AG08396 (cell line): ENCODE measurements at regions not wholly inside any gene's neighbourhood (a gene's known extent, or its start where the extent isn't known, plus 50 kb on each side); places are given as distances from the start of the nearest gene placed in this dataset.

Experiments
- DNase-seq: peaks from one replicate; pipeline ENCODE4 v3.0.0; 2012; ENCODE audit warnings: low spot score, mixed read lengths

DNA sequence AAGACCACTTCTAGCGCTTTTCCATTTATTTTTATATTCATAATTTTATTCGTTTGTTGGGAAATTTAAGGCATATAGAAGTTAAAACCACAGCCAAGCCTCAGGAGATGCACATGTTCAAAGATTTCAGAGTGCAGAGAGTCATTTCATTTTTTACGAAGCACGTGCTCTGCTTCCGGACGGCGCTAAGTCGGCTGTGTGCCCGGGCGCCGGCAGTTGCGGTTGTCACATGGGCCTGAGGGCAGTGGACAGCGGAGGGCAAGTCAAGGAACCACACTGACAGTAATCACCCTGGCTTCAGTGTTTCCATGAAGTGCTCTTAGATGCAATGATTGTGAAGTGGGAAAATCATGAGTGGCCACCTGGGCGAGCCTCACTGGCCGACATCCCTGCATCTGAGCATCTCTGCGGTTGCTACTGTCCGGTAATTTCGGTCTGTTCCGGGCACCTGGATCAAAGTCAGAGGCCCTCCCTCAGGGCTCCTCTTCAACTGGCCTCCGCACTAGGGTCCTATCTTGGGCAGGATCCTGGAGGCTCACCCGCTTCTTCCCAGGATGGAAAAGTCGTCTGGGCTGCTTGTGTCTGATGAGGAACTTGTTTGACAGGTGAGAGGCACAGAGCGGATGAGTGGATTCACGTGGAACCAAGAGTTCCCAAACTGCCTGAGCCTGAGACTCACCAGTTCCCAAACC lies 90.8 kb downstream of the DACT2 start:
- DNase-seq, result no peak

DNA sequence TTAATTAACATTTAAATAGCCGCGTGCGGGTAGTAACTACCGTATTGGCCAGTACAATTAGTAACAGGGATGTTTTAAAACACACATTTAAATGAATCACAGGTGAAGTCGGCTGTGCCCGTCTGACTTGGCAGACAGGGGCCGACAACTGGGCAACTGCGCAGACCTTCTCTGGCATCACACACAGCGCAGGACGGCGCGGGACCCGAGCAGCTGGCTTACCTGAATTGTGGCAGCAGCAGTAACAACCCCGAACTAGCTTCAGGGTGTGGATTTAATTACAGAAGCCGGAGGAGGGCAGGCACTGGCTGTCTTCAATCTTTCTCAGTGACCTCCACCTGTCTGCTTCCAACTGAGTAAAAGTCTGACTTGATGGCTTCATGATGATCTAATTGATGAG lies 91.7 kb downstream of the DACT2 start:
- DNase-seq, result no peak

DNA sequence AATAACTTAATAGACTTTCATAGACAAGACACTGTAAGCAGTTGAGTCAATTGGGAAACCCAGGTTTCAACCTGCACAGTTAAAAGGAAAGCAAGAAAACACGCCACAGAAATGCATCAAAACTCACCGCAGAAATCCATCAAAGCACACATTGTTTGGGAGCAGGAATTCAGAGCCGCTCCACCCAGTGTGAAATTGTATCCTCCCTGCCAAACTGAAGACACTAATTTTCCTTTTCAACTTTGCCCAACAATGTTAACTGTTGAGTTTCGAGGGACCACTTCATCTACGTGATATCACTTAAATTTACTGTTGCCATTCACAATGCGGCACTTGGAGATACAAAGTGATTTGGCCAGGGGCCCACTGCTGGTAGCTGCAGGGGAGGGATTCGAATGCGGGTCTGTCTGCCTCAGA lies 92.7 kb downstream of the DACT2 start:
- no peak for DNase-seq

DNA sequence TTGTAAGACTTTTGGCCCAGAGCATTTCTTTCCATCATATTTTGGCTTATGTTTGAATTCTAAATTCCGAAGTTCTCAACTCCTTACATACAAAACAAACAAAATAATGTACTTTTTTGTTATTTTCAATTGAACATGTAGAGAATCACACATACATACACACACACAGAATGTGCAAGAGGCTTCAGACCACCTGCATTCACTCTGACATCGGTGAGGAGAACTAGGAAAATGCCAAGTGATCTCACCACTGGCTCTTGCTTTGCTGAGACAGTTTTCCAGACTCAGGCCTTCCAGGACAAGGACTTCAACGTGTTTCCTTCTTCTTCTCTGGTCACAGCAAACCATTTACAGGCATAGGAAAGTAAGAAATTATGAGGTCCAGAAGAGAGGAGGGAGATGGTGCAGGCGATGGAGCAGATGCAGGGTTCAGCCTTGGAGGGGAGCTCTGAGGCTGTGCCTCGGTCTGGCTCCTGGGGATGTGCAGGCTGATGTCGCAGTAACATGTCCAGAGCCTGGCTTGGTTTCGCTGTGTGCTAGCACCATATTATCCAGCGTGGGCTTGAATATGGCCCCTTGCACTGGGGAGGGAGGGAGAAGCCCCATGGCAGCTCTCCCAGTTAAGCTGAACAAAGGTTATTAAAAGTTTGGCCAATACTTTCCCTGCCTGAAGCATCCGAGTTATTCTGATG lies 93.4 kb downstream of the DACT2 start:
- DNase-seq, result no peak

DNA sequence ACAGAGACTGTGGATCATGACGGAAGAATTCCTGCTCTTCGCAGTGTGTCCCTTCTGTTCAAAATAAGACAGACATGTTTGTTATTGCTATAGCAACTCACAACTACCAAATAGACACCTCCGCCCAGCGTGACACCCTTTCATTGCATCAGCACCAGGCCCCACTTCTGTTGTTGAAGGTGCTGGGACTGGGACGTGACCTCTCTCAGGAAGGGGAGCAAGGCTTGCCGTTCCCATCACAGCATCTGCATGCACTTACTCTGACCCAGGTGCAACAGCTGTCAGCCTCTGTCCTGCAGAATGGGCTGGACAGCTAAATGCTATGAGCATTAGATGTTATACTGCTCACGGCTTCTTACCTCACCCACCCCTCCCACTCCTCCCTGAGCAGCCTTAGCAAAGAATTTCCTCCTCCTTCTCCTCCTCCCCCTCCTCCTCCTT lies 94.1 kb downstream of the DACT2 start:
- no peak for DNase-seq

DNA sequence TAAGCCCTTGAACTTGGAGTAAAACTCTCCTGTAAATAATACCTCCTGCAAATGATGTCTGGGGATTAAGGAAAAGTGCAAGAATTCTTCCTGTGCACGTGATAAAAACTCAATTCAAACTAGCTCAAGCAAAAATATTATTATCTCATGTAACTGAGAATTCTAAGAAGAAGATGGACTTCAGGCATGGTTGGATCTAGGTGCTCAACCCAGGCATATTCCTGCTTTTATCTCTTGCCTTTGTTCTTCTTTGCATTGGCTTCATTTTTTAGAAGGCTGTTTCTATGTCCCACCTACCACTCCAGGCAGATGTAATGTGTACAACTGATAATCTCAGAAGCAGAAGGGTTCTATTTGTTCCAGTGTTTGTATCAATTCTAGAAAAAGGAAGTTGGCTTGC lies 95.8 kb downstream of the DACT2 start:
- DNase-seq, result no peak

DNA sequence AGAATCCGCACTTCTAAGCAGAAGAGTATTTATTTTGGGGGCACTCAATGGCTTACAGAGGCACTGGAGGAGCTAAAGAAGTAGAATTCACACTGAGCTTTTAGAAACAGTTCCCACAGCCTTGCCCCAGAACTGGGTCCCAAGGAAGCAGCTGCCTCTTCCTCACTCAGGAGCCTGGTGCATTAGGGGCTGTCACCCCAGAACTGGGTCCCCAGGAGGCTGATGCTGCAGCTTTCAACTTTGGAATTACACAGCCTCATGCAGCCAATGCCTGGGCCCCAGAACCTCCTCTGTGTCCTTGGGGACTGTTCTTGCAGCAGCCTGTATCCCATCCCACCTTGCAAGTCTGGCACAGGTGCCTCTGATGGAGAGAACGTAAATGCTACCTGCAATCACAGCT lies 96.4 kb downstream of the DACT2 start:
- DNase-seq, result no peak

DNA sequence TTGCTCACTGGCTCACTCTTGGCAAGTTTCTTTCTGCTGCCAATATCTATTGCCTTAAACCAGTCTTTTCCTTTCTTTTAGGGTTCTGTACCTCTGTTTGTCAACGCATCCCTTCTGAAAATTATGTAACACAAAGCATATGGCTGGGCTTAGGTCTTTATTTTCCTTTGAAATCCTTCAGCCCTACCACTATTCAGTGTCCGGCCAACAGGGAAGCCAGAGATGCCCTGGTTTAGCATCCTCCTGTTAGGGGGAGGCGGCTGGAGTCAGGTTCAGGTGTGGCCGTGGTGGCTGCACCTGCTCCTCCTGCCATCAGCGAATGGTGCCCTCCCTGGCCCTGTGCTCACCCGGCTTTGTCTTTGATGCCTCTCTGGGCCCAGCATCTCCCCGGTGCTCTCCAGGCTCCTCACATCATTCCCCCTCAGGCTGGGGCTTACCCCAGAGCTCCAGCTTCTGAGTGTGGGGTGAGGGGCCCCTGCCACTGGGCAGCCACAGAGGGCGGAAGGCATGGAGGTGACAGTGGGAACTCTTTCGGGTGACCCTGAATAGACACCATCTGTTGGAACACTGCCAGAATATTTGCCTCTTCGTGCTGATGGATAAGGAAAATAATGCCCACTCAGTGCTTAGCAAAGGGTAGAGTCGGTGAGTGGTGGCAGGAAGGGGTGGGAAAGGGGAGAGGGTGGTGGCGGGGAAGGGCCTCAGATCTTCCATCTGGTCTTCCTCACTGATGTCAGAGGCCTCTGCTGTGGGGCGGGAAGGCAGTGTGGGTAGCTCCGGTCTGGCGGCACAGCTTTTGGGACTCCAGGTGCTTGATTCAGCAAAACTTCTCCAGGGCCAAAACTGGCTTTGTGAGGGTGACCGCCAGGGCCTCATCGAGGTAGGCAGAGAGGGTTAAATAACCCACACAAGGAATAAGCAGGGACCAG lies 97.2 kb downstream of the DACT2 start:
- DNase-seq, result no peak

DNA sequence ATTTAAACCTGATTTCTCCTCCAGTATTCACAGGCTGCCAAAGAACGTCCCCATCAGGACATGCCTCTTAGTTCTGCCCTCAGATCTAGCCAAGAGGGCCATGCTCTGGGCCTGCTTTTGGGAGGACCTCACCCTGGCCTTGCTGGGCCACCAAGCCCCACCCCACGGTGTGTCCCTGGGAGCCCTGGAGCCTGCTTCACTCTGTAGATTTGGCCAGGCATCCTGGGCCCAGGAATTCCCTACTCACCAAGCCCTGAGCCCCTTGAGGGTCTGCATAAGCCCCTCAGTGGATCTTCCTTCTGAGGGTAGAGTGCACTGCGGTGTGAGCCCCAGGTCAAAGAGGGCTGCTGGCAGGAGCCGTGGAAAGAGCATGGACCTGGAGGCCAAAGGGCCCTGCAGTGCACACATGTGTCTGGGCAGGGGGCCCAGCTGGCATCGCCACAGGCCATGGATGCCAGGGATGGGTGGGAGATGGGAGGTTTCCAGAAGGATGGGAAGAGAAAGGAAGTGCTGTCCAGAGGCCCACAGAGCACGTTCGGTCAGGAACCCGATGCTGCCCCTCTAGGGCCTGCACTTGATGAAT lies 98.0 kb downstream of the DACT2 start:
- DNase-seq, result no peak

DNA sequence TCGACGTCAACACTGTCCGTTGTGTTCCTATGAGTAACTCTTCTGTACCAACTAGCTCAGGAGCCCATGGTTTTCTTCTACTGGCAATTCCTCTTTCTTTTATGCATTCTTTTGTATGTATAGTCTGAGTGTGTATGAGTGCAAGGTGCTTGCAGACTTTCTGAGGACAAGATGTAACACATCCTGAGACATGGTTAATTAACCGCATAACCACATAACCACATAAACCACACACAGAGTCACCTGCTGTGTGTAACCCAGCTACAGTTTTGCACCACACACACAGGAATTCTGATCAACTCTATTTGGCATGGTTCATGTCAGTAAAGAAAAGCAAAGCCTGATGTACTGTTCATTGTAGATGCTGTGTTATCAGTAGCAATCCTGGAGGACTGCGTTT lies 98.6 kb downstream of the DACT2 start:
- DNase-seq, result no peak

DNA sequence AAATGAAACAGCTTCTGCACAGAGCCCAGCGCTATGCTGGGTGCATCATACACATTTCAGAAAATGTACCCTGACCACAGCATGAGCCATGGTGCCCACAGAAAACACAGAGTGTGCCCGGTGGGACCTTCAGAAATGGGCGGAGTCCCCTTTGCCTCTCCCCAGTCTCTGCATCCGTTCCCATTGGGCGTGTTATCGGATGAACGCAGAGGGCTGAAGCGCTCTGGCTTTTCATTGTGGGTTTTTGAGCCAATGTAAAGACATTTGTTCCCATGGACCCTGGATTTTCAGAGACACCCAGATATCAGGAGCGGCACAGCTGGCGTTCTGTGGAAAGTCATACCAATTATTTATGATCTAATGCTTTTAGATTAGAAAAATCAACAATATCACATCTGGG lies 99.8 kb downstream of the DACT2 start:
- DNase-seq, result no peak

DNA sequence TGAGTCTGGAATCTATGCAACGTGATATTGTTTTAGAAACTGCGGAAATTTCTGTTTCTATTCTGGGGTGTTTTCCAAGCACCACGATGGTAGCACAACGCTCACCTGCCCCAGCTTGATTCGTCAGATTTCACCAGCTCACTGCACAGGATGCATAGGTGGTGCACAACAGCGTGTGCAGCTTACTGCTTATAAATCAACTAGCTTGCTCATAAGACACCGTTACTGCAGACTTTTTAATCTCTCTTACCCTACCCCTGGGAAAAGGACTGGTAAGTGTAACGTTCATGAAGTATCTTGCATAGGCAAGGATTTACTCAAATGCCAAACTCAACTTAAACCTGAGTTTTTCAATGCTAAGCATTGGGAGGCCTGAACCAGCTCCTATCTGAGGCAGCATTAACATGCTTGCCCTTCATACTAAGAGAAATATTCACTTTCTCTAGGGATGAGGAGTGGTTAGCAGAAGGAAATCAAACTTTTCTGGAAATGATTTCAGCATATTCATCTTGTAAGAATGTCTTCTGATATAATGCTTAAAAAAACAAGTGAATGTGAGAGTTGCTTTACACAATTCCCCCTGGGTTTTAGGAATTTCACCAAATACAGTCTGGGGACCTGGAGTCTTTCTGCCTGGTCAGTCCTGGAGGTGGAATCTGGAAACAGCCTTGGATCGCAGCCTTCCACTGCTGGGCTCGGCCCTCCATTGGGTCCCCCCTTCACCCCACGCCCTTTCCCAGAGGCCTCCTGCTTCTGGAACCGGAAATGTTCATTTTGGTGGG lies 100.6 kb downstream of the DACT2 start:
- no peak for DNase-seq

DNA sequence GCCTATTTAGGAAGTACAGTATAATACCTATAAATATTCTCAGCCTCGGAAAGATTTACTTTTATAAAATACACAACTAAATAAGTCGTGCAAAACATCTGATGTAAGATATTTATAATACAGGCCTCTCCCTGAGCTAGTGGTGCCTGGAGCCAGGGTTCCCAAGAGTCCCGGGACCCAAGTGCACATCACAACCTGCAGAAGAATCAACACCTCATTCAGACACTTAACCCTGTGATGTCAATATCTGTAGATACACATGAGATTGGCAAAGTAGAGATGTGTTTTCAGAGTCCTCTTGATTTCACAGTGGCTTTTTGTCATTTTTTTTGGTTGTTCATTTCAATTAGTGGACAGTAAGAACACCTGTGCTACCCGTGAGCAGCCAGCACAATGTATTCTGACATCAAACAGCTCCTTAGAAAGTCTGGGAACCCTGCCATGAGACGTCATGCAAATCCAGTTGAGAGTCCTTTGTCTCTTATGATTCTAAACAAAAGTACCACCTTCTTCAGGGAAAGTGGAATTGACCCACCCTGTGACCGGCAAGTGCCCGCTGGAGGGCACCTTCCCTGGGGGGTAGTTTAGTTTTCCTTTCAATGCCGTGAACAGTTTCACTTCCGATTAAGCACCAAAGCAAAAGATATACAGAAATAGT lies 101.6 kb downstream of the DACT2 start:
- DNase-seq, result no peak

DNA sequence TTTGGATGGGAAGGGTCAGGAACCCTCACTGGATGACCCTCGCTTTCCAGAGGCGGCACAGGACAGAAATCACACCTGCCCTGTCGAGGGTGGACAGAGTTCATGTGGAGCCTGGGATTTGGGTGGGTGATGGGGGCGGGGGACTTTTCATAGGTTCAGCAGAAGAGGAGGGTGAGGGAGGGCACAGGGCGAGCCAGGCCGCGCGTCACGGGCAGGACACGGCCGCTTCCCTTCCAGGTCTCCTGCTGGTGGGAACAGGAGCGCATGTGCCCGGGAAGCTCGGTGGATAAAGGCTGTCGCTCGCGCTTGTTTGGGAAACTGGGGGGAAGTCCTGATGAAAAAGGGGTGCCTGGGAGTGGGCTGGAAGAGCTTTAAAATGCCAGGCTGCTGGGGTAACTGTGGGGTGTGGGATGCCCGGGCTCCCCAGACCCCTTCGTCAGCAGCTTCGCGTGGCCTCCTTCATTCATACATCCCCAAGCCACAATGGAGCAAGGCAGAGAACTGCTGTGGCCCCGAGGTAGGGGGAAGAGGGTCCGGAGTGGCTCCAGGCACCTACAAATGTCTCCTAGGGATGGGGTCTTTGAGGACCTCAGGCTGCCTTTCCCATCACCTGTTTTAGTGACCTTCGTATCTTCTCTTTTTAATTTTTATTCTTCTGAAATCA lies 102.2 kb downstream of the DACT2 start:
- no peak for DNase-seq

DNA sequence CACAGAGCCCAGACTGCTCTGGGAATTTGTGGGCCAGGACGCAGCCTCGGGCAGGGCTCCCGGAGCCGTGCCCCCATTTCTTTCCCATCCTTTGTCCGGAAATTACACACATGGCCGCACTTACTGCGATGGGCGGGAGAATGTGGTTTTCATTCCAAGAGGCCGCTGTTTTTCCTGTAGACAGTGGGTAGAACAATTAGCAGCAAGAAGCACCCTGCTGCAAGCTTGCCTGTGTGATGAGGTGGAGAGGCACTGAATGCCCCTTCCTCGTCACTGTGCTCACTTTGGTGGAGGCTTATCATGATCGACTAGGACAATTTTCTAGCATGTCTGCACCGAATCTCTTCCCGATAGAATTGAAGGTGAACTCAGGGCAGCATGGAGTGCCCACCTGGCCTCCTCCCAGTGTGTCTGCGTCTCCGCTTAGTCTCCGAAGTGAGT lies 102.8 kb downstream of the DACT2 start:
- no peak for DNase-seq

DNA sequence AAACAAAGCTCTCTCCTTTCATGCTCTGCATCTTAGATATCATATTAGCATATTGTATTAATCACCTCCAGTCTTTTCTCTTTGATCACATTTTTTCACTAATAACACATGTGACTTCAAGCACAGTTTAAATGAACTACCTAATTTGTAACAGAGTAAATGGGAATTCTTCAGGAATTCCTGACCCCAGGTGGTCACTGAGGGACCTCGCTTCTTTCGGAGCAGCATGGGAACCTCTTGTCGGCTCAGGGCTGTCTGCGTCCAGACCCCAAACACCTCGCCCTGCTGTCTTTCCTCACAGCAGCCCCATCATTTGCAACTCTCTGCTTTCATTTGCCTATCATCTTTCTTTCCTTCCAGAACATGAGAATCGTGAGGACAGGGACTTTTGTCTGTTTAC lies 103.5 kb downstream of the DACT2 start:
- no peak for DNase-seq

DNA sequence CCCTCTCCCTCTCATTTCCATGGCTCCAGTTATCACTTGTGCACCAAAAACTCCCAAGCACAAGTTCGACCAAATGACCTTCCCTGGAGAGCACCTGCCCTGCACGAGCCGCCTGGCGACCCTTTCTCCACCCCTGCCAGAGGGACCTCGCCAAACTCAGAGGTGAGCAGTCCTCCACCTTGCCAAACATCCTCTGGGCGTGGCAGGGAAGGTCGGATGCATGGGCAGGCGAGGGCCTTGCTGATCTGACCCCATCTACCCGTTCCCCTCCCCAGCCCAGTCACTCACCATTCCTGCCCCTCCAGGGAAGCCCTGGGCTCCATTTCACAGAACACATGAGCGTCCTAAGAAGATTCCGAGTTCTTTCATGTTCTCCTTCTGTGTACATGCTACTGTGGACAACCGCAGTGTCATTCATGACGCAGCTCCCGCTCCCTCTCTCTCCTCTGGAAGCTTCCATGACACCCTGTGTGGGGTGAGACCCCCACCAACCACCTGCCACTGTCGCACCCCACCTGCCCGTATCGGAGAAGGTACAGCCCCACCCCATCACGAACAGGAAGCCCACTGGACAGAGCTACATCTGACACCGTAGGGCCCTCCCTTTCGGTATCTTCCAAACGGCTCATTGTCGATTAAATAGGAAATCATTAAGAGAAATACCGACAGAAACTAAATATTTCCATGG lies 104.3 kb downstream of the DACT2 start:
- no peak for DNase-seq

DNA sequence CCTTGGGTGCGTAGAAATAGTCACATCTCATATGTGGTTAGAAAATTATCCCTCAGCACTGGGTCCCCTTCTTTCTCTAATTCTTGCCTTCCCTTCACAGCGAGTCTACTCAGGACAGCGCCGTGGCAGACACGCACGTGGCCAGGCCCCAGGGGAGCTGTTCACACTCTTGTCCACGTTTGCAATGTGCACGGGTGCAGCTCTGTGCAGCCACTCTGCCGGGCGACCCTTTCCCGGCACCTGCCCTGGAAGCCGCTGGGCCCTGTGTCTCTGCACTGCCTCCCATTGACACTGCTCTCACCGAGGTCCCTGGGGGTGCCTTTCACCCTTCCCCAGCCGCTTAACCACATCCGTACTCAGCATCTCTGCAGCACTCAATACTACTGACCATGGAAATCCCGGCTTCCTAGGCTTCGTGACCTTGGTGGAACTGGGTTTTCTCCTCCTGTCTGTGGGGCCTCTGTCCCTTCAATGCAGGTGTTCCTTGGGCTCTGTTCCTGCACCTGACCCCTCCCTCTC lies 104.9 kb downstream of the DACT2 start:
- DNase-seq, result no peak

DNA sequence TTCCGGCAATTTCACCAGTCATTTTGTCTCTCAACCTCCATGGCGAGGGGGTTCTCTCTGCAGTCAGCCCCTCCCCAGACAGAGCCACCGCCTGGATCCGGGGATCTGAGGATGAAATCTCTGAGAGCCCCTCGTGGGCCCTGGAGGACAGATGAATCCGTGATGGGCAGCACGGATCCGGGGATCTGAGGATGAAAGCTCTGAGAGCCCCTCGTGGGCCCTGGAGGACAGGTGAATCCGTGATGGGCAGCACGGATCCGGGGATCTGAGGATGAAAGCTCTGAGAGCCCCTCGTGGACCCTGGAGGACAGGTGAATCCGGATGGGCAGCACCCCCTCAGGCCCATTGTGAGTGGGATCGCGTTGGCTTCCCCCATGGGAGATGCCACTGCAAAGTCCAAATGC lies 106.5 kb downstream of the DACT2 start:
- no peak for DNase-seq

DNA sequence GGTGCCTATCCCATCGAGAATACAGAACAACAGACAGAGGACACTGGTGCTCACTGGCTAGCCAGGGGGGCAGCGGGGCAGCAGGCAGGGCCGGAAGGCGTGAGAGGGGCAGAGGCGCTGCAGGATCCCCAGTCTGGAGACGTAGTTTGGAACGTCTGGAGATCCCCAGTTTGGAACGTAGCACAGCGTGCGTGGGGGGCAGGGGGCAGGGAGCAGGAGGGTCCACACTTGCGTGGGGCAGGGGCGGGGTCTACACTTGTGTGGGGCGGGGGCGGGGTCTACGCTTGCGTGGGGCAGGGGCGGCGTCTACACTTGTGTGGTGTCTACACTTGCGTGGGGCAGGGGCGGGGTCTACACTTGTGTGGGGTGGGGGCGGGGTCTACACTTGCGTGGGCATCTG lies 107.2 kb downstream of the DACT2 start:
- no peak for DNase-seq
